Astrocyte (in vitro differentiated cells and primary cell): ENCODE measurements at regions not wholly inside any gene's neighbourhood (a gene's known extent, or its start where the extent isn't known, plus 50 kb on each side); places are given as distances from the start of the nearest gene placed in this dataset.

ENCODE experiments used
- EZH2 ChIP-seq: IDR thresholded peaks from 2 replicates; pipeline ENCODE4 v1.6.1; 2012; ENCODE audit warnings: mild to moderate bottlenecking, low read length, inconsistent platforms; ENCODE audit not compliant: insufficient read depth
- TF ChIP-seq, protein P1 (sequence below): IDR thresholded peaks from 2 replicates; pipeline ENCODE4 v1.5.1; 2011; ENCODE audit warnings: low read depth, mild to moderate bottlenecking, inconsistent platforms, low read length, moderate library complexity; ENCODE audit not compliant: insufficient read depth

DNA sequence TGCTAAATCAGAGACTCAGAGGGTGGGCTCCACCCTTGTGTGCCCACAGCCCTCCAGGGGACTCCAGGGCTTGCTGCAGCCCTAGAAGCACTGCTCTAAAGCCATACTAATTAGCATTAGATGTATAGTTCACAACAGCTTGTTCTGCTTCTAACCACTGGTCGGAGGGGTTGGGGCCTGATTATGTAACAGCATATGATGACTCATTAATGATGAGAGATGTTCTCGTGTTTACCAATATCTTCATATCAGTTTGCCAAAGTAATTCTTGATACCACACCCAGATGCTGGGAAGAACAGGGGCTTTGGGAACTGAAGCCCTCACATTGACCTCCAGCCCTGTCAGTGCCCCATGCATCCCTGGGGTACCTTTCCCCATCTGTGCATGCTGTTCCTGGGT lies 104.1 kb upstream of the FOXA2 start:
- TF ChIP-seq, protein P1, sequence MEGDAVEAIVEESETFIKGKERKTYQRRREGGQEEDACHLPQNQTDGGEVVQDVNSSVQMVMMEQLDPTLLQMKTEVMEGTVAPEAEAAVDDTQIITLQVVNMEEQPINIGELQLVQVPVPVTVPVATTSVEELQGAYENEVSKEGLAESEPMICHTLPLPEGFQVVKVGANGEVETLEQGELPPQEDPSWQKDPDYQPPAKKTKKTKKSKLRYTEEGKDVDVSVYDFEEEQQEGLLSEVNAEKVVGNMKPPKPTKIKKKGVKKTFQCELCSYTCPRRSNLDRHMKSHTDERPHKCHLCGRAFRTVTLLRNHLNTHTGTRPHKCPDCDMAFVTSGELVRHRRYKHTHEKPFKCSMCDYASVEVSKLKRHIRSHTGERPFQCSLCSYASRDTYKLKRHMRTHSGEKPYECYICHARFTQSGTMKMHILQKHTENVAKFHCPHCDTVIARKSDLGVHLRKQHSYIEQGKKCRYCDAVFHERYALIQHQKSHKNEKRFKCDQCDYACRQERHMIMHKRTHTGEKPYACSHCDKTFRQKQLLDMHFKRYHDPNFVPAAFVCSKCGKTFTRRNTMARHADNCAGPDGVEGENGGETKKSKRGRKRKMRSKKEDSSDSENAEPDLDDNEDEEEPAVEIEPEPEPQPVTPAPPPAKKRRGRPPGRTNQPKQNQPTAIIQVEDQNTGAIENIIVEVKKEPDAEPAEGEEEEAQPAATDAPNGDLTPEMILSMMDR, result no peak
- TF ChIP-seq EZH2, result no peak
